Breast epithelium (tissue), 3 donors: ENCODE measurements at regions not wholly inside any gene's neighbourhood (a gene's known extent, or its start where the extent isn't known, plus 50 kb on each side); places are given as distances from the start of the nearest gene placed in this dataset.

Experiments used
- CTCF ChIP-seq, 3 donors: fragments of 450-650 bp; IDR thresholded peaks; one replicate each; pipeline ENCODE4 v1.5.1; 2016 to 2017; ENCODE audit warnings: antibody characterized with exemption in 3 of 3, mild to moderate bottlenecking in 3 of 3, moderate library complexity in 3 of 3
- POLR2A ChIP-seq: fragments of 450-650 bp; IDR thresholded peaks from one replicate; pipeline ENCODE4 v1.6.1; 2016; ENCODE audit warnings: antibody characterized with exemption, mild to moderate bottlenecking, moderate library complexity

DNA sequence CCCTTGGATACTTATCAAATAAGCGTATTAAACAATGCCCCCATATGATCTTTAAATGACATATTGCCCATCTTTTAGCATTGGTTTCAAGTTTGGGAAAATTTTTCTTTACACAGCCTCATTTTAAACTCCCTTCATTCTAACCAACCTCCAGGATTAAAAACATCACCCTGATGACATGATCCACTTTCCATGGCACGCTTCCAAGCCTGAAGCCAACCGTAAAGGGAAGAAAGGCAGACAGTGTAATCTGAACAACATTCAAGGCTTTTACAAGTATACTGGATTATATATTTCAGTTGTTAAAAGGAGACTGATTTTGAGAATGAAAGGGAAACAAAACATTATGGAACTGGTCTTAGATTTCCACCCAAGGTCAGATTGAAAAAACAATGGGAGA is 1721.9 kb downstream of the OLFM4 start:
- no peak for TF ChIP-seq CTCF (IDR thresholded peaks at IDR 0.05)
- TF ChIP-seq POLR2A: no peak
